BLaER1 treated with 17β-estradiol and CSF1 and Interleukin-3, amounts not matched to agents 10 nM and 100 nM (cell line): ENCODE measurements at regions not wholly inside any gene's neighbourhood (a gene's known extent, or its start where the extent isn't known, plus 50 kb on each side); places are given as distances from the start of the nearest gene placed in this dataset.
"Not testable (repeated sequence)": the region's sequence is repeated elsewhere in the genome, so short reads cannot be mapped to it uniquely, and the experiment has no call there.

Experiments used
- H3K27ac ChIP-seq, 11 experiments: shearing (Covaris generic); formaldehyde crosslinking; 2 replicates each; pipeline ENCODE4 v1.8.1; 2022
- H3K27me3 ChIP-seq, 11 experiments: shearing (Covaris generic); formaldehyde crosslinking; 2 replicates each; pipeline ENCODE4 v1.8.1; 2022
- H3K36me3 ChIP-seq, 11 experiments: shearing (Covaris generic); formaldehyde crosslinking; 2 replicates each; pipeline ENCODE4 v1.8.1; 2022
- H3K4me1 ChIP-seq, 10 experiments: shearing (Covaris generic); formaldehyde crosslinking; 2 replicates each; pipeline ENCODE4 v1.8.1; 2022
- H3K4me2 ChIP-seq, 11 experiments: shearing (Covaris generic); formaldehyde crosslinking; 2 replicates each; pipeline ENCODE4 v1.8.1; 2022
- H3K4me3 ChIP-seq, 10 experiments: shearing (Covaris generic); formaldehyde crosslinking; 2 replicates each; pipeline ENCODE4 v1.8.1; 2022
- H3K9ac ChIP-seq, 11 experiments: shearing (Covaris generic); formaldehyde crosslinking; 2 replicates each; pipeline ENCODE4 v1.8.1; 2022
- H3K9me3 ChIP-seq, 11 experiments: shearing (Covaris generic); formaldehyde crosslinking; replicated peaks in 1 of 11; 2 replicates each; pipeline ENCODE4 v1.8.1; 2022
- H4K20me1 ChIP-seq, 11 experiments: shearing (Covaris generic); formaldehyde crosslinking; 2 replicates each; pipeline ENCODE4 v1.8.1; 2022
- Cebpa-rat ChIP-seq, 11 experiments: shearing (Covaris generic); IDR thresholded peaks; 2 replicates each; pipeline ENCODE4 v1.8.1; 2022

DNA sequence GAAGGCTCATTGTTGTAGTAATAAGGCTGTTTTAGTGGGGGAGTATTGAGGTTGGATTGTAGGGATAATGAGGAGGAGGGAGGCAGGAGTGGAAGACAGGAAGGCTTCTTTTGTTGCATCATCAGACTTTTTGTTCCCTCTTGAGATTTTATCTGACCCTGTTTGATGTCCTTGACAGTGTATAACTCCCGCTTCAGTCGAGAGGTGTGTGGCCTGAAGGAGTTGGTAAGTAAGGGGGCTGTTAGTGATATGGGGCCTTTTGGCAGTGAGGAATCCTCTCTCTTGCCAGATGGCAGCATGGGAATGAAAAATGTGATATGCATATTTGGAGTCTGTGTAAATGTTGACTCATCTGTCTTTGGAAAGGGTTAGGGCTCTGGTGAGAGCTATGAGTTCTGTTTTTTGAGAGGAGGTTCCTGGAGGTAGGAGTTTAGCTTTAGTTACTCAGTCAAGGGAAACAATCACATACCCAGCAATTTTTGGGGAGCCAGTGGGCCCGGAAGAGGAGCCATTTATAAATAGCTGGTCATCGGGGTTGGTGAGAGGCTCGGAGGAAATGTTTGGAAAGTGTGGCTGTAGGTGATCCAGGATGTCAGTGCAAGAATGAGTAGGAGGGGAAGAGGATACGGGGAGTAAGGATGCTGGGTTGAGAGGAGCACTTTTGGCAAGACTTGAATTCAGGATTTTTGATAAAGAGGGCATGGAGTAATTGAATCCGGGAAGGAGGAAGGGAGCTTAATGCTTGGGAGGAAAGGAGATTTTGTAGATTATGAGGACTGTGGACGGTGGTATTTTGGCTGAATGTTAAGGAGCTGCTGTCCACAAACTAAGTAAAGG is 136.7 kb upstream of the ETV3 start:
- H3K4me2 ChIP-seq, result peak overlapping the region in 1 of 11 experiments; percentile 38; a peak in 3 of 22 replicates
- no peaks in the 10 kb centered on the region for H3K9me3 ChIP-seq
- no peak overlapping the region for H3K9ac ChIP-seq
- no peaks in the 10 kb centered on the region for H3K36me3 ChIP-seq
- H4K20me1 ChIP-seq, result 0 out of 22 replicates have a peak, but pooled peaks cover 0 to 4% (median 0%) of the 10 kb centered on the region in 11 experiments
- peaks cover 20 to 29% (median 25%) of the 10 kb centered on the region in 10 experiments for H3K4me1 ChIP-seq
- no peak overlapping the region for H3K27ac ChIP-seq
- no peak overlapping the region for H3K4me3 ChIP-seq
- no peak for TF ChIP-seq Cebpa-rat (IDR thresholded peaks at IDR 0.05)
- H3K27me3 ChIP-seq, result peaks cover 0 to 9% (median 0%) of the 10 kb centered on the region in 11 experiments; a peak in 1 of 22 replicates

DNA sequence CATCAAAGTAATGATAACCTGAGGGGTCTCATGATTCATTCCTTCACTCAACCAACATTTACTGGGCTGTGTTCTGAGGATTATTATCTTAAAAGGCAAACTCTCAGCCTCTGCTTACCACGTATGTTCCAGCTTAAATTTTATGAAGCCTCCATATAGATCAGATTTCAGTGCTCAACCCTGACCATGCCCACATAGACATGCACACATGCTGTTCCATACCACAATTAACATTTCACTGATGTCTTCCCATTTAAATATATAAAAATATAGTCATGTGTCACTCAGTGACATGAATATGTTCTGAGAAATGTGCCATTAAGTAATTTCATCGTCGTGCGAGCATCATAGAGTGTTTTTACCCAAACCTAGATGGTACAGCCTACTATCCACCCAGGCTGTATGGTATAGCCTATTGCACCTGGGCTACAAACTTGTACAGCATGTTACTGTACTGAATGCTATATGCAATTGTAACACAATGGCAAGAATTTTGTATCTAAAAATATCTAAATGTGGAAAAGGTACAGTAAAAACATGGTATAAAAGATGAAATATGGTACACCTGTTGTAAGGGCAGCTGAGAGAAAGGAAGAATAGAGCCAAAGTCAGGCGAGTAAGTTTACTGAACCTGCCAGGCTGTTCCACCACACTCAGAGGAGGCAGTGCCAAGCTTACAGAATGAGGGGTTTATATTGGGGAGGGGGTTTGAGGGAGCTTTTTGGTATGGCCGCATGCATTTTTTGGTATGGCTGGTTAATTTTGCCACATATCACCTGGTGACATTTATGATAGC is 134.7 kb upstream of the ETV3 start:
- Histone ChIP-seq H3K9me3 (no peaks in the 10 kb centered on the region), H3K4me2 (no peak overlapping the region), H3K9ac (no peak overlapping the region), H3K4me3 (no peak overlapping the region), H3K27me3 (no peaks in the 10 kb centered on the region), H3K36me3 (no peaks in the 10 kb centered on the region), H4K20me1 (0 out of 22 replicates have a peak, but pooled peaks cover 0 to 10% (median 0%) of the 10 kb centered on the region in 11 experiments), H3K27ac (no peak overlapping the region), H3K4me1 (peaks cover 28 to 37% (median 32%) of the 10 kb centered on the region in 10 experiments)
- TF ChIP-seq Cebpa-rat (IDR thresholded peaks at IDR 0.05), result no peak

DNA sequence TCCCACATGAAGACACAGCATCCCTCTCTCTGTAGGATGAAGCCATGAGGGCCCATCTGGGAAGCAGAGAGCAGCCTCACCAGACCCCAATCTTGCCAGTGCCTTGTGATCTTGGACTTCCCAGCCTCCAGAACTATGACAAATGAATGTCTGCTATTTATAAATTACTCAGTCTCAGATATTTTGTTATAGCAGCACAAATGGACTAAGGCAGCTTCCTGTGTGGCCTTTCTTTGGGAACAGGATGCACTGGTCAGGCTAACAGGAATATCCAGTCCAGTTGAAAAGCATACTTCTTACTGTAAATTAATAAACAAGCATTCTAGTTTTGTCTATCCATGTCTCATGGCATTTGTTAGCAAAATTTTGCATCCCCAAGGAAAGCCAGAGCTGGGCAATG is 134.1 kb upstream of the ETV3 start:
- H3K9me3 ChIP-seq, result no peaks in the 10 kb centered on the region
- no peak overlapping the region for H3K9ac ChIP-seq
- no peak overlapping the region for H3K27ac ChIP-seq
- H3K4me2 ChIP-seq, result peak overlapping the region in 9 of 11 experiments; percentile 17 to 83 (median 63); a peak in 11 of 22 replicates
- H3K4me3 ChIP-seq, result no peak overlapping the region
- TF ChIP-seq Cebpa-rat (IDR thresholded peaks at IDR 0.05), result no peak
- no peaks in the 10 kb centered on the region for H3K36me3 ChIP-seq
- H3K27me3 ChIP-seq, result no peaks in the 10 kb centered on the region
- H3K4me1 ChIP-seq, result peaks cover 28 to 37% (median 32%) of the 10 kb centered on the region in 10 experiments
- 0 out of 22 replicates have a peak, but pooled peaks cover 0 to 10% (median 0%) of the 10 kb centered on the region in 11 experiments for H4K20me1 ChIP-seq

DNA sequence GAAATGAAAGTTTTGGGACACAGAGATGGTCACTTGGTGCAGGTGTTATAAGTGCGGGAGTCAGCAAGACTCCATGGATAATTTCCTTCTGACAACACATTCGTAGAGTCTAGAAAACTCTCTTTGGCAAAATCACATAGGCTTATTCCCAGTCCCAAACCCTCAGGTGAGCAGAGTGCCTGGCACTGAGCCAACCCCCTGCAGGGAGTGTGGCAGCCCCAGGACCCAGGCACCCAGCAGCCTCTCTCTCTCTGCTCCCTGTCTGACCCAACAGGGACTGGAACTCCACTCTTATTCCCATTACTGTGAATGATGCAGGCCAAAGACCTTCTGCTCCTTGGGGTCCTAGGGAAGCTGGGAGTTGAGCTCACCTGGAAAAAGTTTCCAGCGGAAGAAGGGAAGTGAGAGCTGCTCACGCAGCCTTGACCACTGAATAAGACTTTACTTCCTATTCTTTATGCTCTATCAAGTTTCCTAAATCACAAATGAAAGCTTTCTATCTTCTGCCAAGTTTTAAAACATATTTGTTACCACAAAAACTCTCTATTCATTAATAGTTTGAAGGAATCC is 132.6 kb upstream of the ETV3 start:
- Histone ChIP-seq H4K20me1 (0 out of 22 replicates have a peak, but pooled peaks cover 0 to 10% (median 0%) of the 10 kb centered on the region in 11 experiments), H3K36me3 (no peaks in the 10 kb centered on the region), H3K27me3 (no peaks in the 10 kb centered on the region), H3K4me2 (peak overlapping the region; percentile 17 to 83 (median 57); a peak in 20 of 22 replicates), H3K4me1 (peaks cover 29 to 37% (median 34%) of the 10 kb centered on the region in 10 experiments), H3K9me3 (no peaks in the 10 kb centered on the region), H3K4me3 (no peak overlapping the region), H3K9ac (no peak overlapping the region), H3K27ac (no peak overlapping the region)
- no peak for TF ChIP-seq Cebpa-rat (IDR thresholded peaks at IDR 0.05)

DNA sequence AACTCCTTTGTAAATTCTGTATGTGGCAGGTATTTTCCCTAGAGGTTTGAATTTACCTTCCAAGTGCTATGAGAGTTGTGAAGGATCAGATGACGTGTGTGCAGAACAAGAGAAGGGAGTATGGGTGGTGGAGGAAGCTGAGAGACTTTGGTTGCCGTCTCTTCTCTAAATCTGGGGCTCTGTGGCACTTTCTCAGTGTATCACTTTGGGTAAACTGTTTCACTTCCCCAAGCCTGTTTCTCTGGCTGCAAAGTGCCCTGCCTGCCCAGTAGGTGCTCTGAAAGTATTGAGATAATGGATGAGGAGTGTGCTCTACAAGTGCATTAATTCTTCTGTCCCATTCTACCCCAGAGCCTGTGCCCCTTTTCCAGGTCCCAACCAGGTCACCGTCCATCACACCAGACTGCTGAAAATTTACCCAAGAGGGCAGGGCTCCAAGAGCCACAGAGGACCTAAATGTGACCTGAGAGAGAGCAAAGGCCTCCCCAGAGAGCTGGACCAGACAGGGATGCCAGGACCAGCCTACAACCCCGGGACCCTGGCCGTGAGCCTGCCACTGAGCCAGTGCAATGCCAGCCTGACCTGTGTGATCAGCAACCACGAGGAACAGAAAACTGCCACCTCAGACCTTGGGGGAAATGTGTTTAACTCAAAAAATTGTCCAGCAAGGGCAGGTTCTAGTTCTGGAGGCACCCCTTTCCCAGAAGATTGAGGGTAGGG is 131.6 kb upstream of the ETV3 start:
- Histone ChIP-seq H3K27ac (no peak overlapping the region), H3K4me3 (no peak overlapping the region), H3K4me2 (peak overlapping the region; percentile 17 to 83 (median 57); a peak in 21 of 22 replicates)

DNA sequence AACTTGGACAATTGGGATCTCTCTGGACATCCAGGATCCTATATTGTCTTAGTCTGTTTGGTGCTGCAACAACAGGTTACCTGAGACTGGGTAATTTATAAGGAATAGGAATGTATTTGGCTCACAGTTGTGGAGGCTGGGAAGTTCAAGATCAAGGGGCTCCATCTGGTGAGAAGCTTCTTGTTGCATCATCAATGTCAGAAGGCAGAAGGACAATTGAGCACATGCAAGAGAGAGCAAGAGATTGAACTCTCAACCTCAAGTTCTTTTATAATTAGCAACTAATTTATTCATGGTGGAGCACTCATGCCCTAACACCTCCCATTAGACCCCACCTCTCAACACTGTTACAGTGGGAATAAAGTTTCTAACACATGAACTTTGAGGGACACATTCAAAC is 124.7 kb upstream of the ETV3 start:
- Histone ChIP-seq H3K9ac (no peak overlapping the region), H3K9me3 (peaks cover 0 to 13% (median 0%) of the 10 kb centered on the region in 11 experiments; a peak in 3 of 22 replicates), H3K4me3 (no peak overlapping the region), H3K36me3 (no peaks in the 10 kb centered on the region), H3K27me3 (peaks cover 0 to 9% (median 0%) of the 10 kb centered on the region in 11 experiments; a peak in 2 of 22 replicates), H3K4me2 (no peak overlapping the region), H3K4me1 (peaks cover 0 to 24% (median 15%) of the 10 kb centered on the region in 10 experiments; a peak in 16 of 20 replicates), H4K20me1 (no peaks in the 10 kb centered on the region), H3K27ac (no peak overlapping the region)
- 0 out of 22 replicates have a peak, but pooled peaks of 2 of the 11 experiments have one; percentile 5 to 9 for TF ChIP-seq Cebpa-rat (IDR thresholded peaks at IDR 0.05)

More for the DNA sequence above, 131.6 kb upstream of the ETV3 start:
- Histone ChIP-seq H3K9ac (no peak overlapping the region), H3K9me3 (no peaks in the 10 kb centered on the region), H4K20me1 (0 out of 22 replicates have a peak, but pooled peaks cover 0 to 10% (median 0%) of the 10 kb centered on the region in 11 experiments), H3K36me3 (no peaks in the 10 kb centered on the region), H3K27me3 (peaks cover 0 to 8% (median 0%) of the 10 kb centered on the region in 11 experiments; a peak in 2 of 22 replicates), H3K4me1 (peaks cover 32 to 47% (median 40%) of the 10 kb centered on the region in 10 experiments)
- TF ChIP-seq Cebpa-rat (IDR thresholded peaks at IDR 0.05), result no peak

DNA sequence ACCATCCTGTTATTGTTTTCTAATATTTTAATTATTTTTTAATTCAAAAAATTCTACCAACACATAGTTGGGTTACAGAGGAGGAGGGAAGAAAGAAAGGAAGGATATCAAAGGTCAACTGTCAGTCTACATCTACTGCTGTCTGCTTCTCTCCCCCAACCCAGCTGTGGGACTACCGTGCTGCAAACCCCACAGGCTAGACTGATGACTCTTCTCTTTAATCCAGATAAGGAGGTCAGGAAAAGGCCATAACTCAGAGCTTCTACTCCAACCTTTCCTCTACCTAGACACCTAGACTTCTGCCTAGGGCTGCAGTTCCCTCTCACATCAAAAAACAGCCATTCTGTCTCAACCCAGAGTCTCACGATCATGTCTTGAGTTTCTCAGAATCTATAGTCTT is 124.2 kb upstream of the ETV3 start:
- Histone ChIP-seq H3K4me1 (peaks cover 0 to 24% (median 15%) of the 10 kb centered on the region in 10 experiments; a peak in 16 of 20 replicates), H3K4me2 (no peak overlapping the region), H3K27ac (no peak overlapping the region), H3K9me3 (peaks cover 0 to 13% (median 0%) of the 10 kb centered on the region in 11 experiments; a peak in 3 of 22 replicates), H3K36me3 (no peaks in the 10 kb centered on the region), H4K20me1 (no peaks in the 10 kb centered on the region), H3K27me3 (peaks cover 0 to 9% (median 0%) of the 10 kb centered on the region in 11 experiments; a peak in 2 of 22 replicates), H3K9ac (no peak overlapping the region), H3K4me3 (no peak overlapping the region)
- 0 out of 22 replicates have a peak, but pooled peaks of 1 of the 11 experiments have one; percentile 5 for TF ChIP-seq Cebpa-rat (IDR thresholded peaks at IDR 0.05)

DNA sequence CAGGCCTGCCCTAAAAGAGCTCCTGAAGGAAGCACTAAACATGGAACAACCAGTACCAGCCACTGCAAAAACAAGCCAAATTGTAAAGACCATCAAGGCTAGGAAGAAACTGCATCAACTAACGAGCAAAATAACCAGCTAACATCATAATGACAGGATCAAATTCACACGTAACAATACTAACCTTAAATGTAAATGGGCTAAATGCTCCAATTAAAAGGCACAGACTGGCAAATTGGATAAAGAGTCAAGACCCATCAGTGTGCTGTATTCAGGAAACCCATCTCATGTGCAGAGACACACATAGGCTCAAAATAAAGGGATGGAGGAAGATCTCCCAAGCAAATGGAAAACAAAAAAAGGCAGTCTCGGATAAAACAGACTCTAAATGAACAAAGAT is 117.7 kb upstream of the ETV3 start:
- not testable (repeated sequence) for H3K4me3 ChIP-seq, H3K4me2 ChIP-seq, H3K36me3 ChIP-seq, H3K9ac ChIP-seq, H3K27ac ChIP-seq, H4K20me1 ChIP-seq, H3K4me1 ChIP-seq
- Histone ChIP-seq H3K9me3 (peaks cover 7 to 22% (median 12%) of the 10 kb centered on the region in 11 experiments; a peak in 17 of 22 replicates), H3K27me3 (peaks cover 0 to 27% (median 0%) of the 10 kb centered on the region in 11 experiments; a peak in 4 of 22 replicates)

DNA sequence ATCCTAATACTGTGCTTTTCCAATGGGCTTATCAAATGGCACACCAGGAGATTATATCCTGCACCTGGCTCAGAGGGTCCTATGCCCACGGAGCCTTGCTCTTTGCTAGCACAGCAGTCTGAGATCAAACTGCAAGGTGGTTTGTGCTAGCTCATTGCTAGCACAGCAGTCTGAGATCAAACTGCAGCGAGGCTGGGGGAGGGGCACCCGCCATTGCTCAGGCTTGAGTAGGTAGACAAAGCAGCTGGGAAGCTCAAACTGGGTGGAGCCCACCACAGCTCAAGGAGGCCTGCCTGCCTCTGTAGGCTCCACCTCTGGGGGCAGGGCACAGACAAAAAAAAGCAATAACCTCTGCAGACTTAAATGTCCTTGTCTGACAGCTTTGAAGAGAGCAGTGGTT is 116.0 kb upstream of the ETV3 start:
- H3K36me3 ChIP-seq, H3K9ac ChIP-seq, H4K20me1 ChIP-seq, H3K4me3 ChIP-seq, H3K4me2 ChIP-seq, H3K27ac ChIP-seq, H3K4me1 ChIP-seq: not testable (repeated sequence)
- Histone ChIP-seq H3K9me3 (peaks cover 7 to 17% (median 10%) of the 10 kb centered on the region in 11 experiments; a peak in 17 of 22 replicates), H3K27me3 (peaks cover 0 to 36% (median 0%) of the 10 kb centered on the region in 11 experiments; a peak in 4 of 22 replicates)
